Stimulated activated CD8-positive, alpha-beta memory T cell treated with anti-CD3 and anti-CD28 coated beads, Interleukin-15, amount 100 ng/mL, for 4 hours (primary cell): ENCODE measurements at regions not wholly inside any gene's neighbourhood (a gene's known extent, or its start where the extent isn't known, plus 50 kb on each side); places are given as distances from the start of the nearest gene placed in this dataset.

Experiments
- DNase-seq, 2 donors: peaks; one replicate each; pipeline ENCODE4 v3.0.0-alpha.2; 2020; ENCODE audit warnings: low read depth in 2 of 2

DNA sequence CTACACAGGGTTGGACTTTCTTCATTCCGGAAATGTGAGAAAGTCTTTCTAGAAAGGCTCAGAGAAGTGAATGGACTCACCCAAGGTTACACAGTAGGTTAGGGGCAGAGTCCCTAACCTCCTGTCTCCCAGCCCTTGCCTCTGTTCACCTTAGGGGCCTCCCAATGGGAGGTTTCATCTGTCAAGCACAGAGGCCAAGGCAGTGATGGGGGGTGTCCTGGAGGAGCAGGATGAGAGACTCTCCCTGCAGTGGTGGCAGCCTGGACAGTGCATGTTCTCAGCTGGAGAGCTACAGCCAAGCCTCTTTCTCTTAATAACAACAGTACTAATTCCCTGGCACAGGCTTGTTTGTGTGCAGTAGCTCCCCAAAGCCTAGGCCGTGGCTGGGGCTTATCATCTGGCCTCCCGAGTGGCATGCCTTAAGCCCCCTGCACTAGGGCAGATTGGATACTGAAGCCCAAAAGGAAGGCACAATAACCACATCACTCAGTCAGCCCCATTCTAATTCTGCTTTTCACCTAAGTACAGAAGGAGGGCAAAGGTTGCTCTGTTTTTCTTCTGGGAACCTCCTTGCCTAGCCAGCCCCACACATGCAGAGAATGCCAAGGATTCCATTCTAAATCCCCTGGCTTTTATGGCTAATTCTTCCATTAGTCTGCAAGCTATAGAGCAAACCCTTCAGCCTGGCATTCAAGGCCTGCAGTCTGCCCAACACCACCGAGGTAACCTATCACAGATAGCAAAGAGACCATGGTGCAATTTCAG is 50.2 kb upstream of the XPA start:
- DNase-seq, result no peak

GRCh38 chr9:97748525-97748924 is 51.4 kb upstream of the XPA start:
- no peak for DNase-seq

DNA sequence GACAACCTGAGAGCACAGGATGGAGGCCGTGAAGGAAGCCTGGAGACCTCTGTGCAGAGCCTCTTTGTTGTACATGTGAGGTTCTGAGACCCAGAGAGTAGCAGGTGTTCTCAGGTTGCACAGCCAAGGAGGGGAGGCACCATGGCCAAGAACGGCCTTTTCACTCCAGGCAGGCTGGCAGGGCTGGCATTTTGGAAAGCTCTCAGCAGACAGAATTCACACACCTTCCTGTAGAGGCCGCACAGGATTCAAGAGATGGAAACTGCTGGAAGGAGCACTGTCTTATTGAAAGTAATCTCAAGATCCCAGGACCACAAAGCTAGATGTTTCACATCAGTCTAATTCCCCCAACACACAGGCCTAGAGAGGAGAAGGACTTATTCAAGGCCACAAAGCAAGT is 52.8 kb upstream of the XPA start:
- DNase-seq, result no peak

- no peak for DNase-seq
Observed at GRCh38 chr9:97751531-97751930, 54.4 kb upstream of the XPA start.

- no peak for DNase-seq
Observed at GRCh38 chr9:97752274-97752673, 55.1 kb upstream of the XPA start.

DNA sequence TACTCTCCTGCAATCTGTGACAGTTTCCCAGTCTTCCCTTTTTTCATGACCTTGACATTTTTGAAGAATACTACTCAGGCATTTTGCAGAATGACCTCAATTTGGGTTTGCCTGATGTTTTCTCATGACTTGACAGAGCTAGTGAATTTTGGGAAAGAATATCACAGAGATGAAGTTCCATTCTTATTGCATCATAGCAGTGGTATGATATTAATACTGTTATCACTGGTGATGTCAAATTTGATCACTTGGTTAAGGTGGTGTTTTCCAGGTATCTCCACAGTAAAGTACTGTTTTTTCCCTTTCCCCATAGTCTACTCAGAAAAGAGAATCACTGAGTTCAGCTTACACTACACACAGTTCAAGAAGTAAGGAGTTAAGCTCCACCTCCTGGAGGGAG is 56.2 kb upstream of the XPA start:
- DNase-seq, result no peak

DNA sequence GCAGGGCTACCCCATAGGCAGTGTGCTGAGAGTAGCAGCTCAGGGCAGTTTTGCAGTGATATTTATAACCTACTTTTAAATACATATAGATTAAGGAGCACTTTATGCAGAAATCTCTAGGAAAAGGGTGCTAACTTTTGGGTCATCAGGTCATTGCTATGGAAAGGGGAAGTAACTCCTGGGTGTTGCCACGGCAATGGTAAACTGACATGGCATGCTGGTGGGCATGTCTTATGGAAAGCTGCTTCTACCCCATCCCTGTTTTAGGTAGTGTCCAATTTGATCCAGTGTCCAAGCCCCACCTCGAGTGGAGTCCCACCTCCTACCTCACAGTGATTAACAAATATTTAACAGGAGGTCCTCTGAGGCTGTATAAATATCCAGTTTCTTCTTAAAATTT is 56.8 kb upstream of the XPA start:
- no peak for DNase-seq

- no peak for DNase-seq
Observed at GRCh38 chr9:97755618-97756267, 58.6 kb upstream of the XPA start.

- no peak for DNase-seq
Observed at GRCh38 chr9:97756991-97757390, 59.9 kb upstream of the XPA start.

GRCh38 chr9:97758334-97758916 is 61.3 kb upstream of the XPA start:
- DNase-seq, result no peak

DNA sequence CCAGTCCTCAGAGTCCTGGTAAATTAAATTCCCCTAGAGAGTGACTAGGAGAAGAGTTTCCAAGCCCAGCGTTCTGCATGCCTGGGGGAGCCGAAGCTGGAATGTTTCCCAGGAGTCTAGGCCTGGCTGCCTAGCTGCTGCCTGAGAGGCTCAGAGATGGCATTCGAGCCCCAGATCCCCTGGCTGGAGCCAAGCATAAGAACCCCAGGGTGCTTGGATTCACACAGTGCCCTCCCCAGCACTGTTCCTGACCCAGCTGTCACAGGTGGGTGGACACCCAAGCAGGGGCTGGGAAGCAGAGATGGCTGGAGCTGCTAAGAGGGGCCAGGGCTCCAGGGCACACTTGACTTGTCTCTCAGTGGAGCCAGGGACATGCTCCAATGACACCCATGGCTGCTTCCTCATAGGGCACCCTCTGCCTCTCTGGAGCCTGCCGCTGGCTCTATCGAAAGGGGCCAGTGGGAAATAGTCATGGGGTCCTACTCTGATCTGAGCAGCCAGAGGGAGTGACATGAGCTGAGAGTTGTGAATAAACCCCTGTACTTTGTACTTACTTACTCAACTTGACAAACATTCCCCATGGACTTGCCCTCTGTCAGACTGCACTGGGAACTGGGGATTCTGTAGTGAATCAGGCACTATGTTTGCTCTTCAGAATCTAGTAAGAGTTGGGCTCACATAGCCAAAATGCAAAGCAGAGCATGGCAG is 62.6 kb upstream of the XPA start:
- no peak for DNase-seq

DNA sequence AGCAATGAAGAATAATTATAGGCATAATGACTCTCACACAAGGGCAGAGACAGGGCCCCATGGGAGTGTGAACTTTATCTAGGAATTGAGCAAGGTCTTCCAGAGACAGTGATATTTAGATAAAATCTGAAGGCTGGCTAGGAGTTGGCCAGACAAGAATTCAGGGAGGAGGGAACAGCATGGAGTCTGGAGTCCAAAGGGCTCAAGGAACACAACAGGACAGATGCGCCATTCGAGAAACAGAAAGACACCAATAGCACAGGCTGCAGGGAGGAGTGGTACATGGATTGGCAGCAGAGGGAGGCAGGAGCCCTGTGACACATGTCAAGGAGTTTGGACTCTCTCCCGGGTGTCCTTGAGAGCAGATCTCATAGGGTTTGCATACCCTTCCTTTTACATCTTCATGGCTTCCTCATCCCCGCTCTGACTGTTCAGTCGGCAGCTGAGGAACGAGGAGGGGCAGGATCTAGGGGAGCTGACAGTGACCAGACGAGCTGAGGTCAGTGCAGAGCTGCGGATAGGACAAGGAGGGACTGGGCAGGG is 64.0 kb upstream of the XPA start:
- no peak for DNase-seq

DNA sequence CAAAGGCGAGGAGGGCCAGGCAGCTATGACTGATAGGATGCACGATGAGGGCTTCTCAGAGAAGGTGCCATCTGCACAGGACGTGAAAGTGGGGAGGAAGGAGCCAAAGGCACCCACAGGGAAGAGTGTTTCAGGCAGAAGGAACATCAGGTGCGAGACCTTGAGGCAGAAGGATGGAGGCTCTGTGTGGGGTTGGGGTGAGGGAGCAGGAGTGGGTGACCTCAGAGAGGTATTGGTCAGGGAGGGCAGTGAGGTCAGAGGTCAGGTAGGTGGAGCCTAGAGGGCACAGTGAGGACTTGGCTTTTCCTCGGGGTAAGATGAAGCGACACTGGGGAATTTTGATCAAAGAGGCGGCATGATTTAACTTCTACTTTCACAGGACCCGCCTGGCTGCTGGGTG is 64.7 kb upstream of the XPA start:
- no peak for DNase-seq

DNA sequence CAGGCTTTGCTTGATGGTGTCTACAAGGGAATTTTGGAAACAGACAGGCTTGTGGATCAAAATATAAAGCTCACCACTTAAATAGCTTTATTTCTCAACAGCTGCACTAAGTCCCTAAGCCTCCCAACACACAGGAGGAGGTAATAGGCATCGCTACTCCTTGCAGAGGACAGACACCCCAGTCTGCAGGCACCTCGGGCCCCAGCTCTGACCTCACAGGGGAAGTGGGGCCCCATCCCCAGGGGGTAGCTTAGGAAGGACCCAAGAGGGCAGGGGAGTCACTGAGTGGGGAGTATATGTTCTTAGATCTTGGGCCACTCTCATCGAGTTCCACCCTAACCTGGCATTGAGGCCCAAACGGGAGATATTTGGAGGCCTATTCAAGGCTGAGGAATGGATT is 66.7 kb upstream of the XPA start:
- DNase-seq, result no peak

- no peak for DNase-seq
Observed at GRCh38 chr9:97766092-97766491, 69.0 kb upstream of the XPA start.

GRCh38 chr9:97766610-97767009 is 69.5 kb upstream of the XPA start:
- no peak for DNase-seq

DNA sequence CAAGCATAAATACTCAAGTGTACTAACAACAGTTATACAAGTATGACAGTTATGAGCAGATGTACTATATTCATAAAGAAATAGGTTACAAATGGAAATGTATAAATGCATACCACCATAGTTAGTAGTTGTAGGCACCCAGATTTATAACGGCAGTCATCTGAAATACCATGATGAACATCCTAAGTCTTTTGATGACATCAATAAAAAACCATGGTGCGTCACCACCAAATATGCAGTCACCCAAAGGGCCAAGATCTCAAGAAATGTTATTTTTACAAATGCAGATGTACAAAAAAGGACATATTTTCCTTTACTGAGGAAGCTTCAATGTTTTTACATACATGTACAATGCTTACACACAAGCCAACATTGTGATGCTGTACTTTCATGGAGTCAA is 70.8 kb upstream of the XPA start:
- DNase-seq, result no peak

DNA sequence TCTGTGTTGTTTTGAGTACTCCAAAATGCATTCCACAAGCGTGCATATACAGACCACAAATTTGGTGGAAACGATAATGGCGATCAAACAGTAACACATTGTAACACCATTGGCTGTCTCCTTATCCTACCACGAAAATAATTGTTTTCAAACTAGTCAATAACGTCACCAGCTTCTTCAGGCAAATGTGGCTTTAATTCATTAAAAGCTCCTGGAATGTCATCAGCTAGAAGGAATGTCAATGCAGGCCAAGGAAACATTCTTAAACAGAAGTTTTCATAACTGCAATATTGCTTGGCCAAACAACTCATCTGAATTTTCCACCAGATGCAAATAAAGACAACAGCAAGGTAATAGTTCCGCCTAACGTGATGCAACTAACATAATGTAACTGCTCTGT is 71.6 kb upstream of the XPA start:
- no peak for DNase-seq

- DNase-seq, result no peak
Observed at GRCh38 chr9:97769208-97769607, 72.1 kb upstream of the XPA start.

DNA sequence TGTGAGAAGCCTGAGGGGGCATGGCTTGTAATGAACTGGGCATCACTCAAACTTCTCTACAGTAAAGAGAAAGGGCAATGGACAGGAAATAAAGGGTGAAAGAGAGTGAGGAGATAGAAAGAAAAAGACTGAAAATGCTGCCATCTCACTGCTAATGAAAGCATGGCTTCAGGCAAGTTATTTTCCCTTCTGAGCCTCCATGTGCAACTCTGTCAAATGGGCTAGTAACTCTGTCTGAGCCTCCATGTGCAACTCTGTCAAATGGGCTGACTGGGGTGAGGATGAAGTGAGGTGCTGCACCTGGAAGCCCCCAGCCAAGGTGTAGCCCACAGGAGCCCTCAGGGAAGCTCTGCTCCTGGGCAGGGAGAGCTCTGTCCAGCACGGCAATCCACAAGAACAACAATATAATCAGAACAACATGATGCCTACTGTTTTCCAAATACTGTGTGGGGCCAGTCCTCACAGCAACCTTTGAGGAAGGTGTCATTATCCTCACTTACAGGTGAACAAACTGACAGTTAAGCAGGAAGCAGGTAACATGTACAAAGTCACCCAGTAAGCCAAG is 73.8 kb upstream of the XPA start:
- DNase-seq, result no peak

- no peak for DNase-seq
Observed at GRCh38 chr9:97771641-97772040, 74.5 kb upstream of the XPA start.

DNA sequence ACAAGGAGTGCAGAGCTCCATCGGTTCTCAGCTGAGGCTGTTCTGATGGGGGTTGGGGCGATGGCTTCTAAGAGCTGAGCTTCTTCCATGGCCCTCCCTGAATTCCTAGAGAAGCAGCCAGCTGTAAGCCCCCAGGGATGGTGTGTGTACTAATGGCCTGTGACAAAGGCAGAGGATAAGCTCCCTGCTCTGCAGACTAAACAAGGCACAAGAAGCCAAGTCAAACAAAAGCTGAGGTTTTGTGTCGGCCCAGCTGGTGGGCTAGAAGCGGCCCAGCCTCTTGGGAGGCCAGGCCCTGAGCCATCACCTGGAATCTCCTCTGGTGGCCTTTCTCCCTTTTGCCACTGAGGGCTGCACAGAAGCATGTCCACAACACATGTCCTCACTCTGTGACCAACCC is 75.0 kb upstream of the XPA start:
- no peak for DNase-seq
